A673 (cell line): ENCODE measurements at regions not wholly inside any gene's neighbourhood (a gene's known extent, or its start where the extent isn't known, plus 50 kb on each side); places are given as distances from the start of the nearest gene placed in this dataset.

Source experiments
- BruUV-seq: library from RNA; stranded (reverse); fragments of 400-500 nt; replicated peaks from 2 replicates; lab custom pipeline; 2021; lab: Mats Ljungman, UMichigan
- CTCF ChIA-PET: fragments of 300-600 bp; sonication (Branson Sonifier 250); formaldehyde crosslinking; loops from one replicate; lab custom pipeline; 2022; ENCODE audit warnings: antibody characterized with exemption; lab: Charles Lee
- POLR2A ChIA-PET: fragments of 300-600 bp; sonication (Branson Sonifier 250); formaldehyde crosslinking; loops from one replicate; lab custom pipeline; 2022; ENCODE audit warnings: antibody characterized with exemption; ENCODE audit not compliant: low non-redundant PET; lab: Charles Lee
- DNase-seq: peaks from one replicate; pipeline ENCODE4 v3.0.0-alpha.2; 2015; ENCODE audit warnings: low spot score
- H3K27ac ChIP-seq: fragments of 200-600 bp; sonication (generic); 2 replicates; pipeline ENCODE4 v1.5.1; 2016; ENCODE audit warnings: mixed run types, low read depth, mild to moderate bottlenecking, mixed read lengths, antibody characterized with exemption, low read length; ENCODE audit not compliant: poor library complexity, severe bottlenecking
- H3K27me3 ChIP-seq: fragments of 200-600 bp; sonication (generic); replicated peaks from 2 replicates; pipeline ENCODE4 v1.6.1; 2017; ENCODE audit warnings: mixed run types, low read depth, mild to moderate bottlenecking, mixed read lengths, antibody characterized with exemption, low read length; ENCODE audit not compliant: insufficient read depth, poor library complexity
- H3K36me3 ChIP-seq: fragments of 200-600 bp; sonication (generic); 2 replicates; pipeline ENCODE4 v1.6.1; 2016; ENCODE audit warnings: mixed run types, mild to moderate bottlenecking, mixed read lengths, antibody characterized with exemption, low read length; ENCODE audit not compliant: insufficient read depth, poor library complexity, severe bottlenecking
- H3K4me1 ChIP-seq: fragments of 200-600 bp; sonication (generic); 2 replicates; pipeline ENCODE4 v1.6.1; 2017; ENCODE audit warnings: mixed run types, mild to moderate bottlenecking, mixed read lengths, antibody characterized with exemption, low read length; ENCODE audit not compliant: insufficient read depth, poor library complexity, severe bottlenecking
- H3K4me3 ChIP-seq: fragments of 200-600 bp; sonication (generic); 2 replicates; pipeline ENCODE4 v1.5.1; 2016; ENCODE audit warnings: low read depth, mixed run types, mild to moderate bottlenecking, mixed read lengths, low read length; ENCODE audit not compliant: poor library complexity, severe bottlenecking
- H3K9me3 ChIP-seq: fragments of 200-600 bp; sonication (generic); 2 replicates; pipeline ENCODE4 v1.6.1; 2016; ENCODE audit warnings: mixed run types, low read depth, mild to moderate bottlenecking, mixed read lengths, antibody characterized with exemption, low read length; ENCODE audit not compliant: poor library complexity, severe bottlenecking
- CTCF ChIP-seq: fragments of 300-800, 200-600 bp; sonication (generic); conservative IDR thresholded peaks from 2 replicates; pipeline ENCODE4 v1.5.1; 2017; ENCODE audit warnings: low read depth, mild to moderate bottlenecking, antibody characterized with exemption, low read length, moderate library complexity, mixed read lengths
- EZH2 ChIP-seq: fragments of 200-600 bp; sonication (generic); IDR thresholded peaks from 2 replicates; pipeline ENCODE4 v1.6.1; 2017; ENCODE audit warnings: borderline replicate concordance, low read depth, mild to moderate bottlenecking, mixed read lengths, antibody characterized with exemption, low read length; ENCODE audit not compliant: poor library complexity, severe bottlenecking
- intact Hi-C: fragments of 100-400 bp; cut with micrococcal nuclease; formaldehyde crosslinking; loops from one replicate; pipeline ENCODE4 v1.10.0; 2022; ENCODE audit not compliant: unreplicated experiment

GRCh38 chr18:55920063-55920462 is 332.1 kb upstream of the TCF4 start:
- Histone ChIP-seq H3K36me3 (no peaks in the 10 kb centered on the region), H3K4me1 (no peaks in the 10 kb centered on the region), H3K27ac (no peak overlapping the region), H3K27me3 (no peaks in the 10 kb centered on the region), H3K4me3 (no peak overlapping the region), H3K9me3 (peaks cover 4% of the 10 kb centered on the region)
- no peak for DNase-seq
- ChIA-PET POLR2A (interaction anchor here (0.6 kb wide), 1 partner anchor 110 kb away, joined by 3 read pairs; no protein-coding TSS in a partner anchor), CTCF (interaction anchor here (0.6 kb wide), 1 partner anchor 611 kb away, joined by 3 read pairs; no protein-coding TSS in a partner anchor)
- intact Hi-C loops = loop anchor here (5.0 kb wide), 1 partner anchor 48 kb away; no protein-coding TSS in a partner anchor
- no TSS peak for BruUV-seq
- TF ChIP-seq EZH2 (no peak), CTCF (no peak)

- no TSS peak for BruUV-seq
- intact Hi-C loops = no loop called here
- ChIA-PET POLR2A (interaction anchor here (0.6 to 0.7 kb wide), 2 partner anchors 521 to 1169 kb away, joined by 3 to 4 read pairs; no protein-coding TSS in a partner anchor), CTCF (no interaction called here)
- no peaks in the 10 kb centered on the region for H3K27me3 ChIP-seq
- H3K27ac ChIP-seq = no peak overlapping the region
- DNase-seq = no peak
- H3K36me3 ChIP-seq = no peaks in the 10 kb centered on the region
- TF ChIP-seq CTCF = no peak
- TF ChIP-seq EZH2 = no peak
- peaks cover 4% of the 10 kb centered on the region for H3K9me3 ChIP-seq
- no peak overlapping the region for H3K4me3 ChIP-seq
- no peaks in the 10 kb centered on the region for H3K4me1 ChIP-seq
Observed at GRCh38 chr18:55918444-55918843, 330.5 kb upstream of the TCF4 start.

- TF ChIP-seq EZH2 (no peak), CTCF (no peak)
- ChIA-PET CTCF (no interaction called here), POLR2A (no interaction called here)
- DNase-seq = no peak
- Histone ChIP-seq H3K36me3 (no peaks in the 10 kb centered on the region), H3K27me3 (no peaks in the 10 kb centered on the region), H3K9me3 (peaks cover 4% of the 10 kb centered on the region), H3K27ac (no peak overlapping the region), H3K4me1 (no peaks in the 10 kb centered on the region), H3K4me3 (no peak overlapping the region)
- intact Hi-C loops = no loop called here
- BruUV-seq = no TSS peak
Observed at GRCh38 chr18:55912919-55913318, 324.9 kb upstream of the TCF4 start.
